Posterior cingulate gyrus (tissue), 11 donors: ENCODE measurements at regions not wholly inside any gene's neighbourhood (a gene's known extent, or its start where the extent isn't known, plus 50 kb on each side); places are given as distances from the start of the nearest gene placed in this dataset.
A peak's percentile ranks its signal among the peaks of the same experiment; 100 is the strongest.
"Not testable (repeated sequence)": the region's sequence is repeated elsewhere in the genome, so short reads cannot be mapped to it uniquely, and the experiment has no call there.

Experiments
- DNase-seq, 10 donors: peaks; one replicate each; pipeline versions ENCODE4 v3.0.0 to v3.0.0-alpha.2; 2020 to 2021; ENCODE audit warnings: mixed read lengths in 3 of 10
- intact Hi-C: fragments of 100-400 bp; cut with DNase I; formaldehyde crosslinking; loops from one replicate; pipeline ENCODE4 v1.15.1; 2023

DNA sequence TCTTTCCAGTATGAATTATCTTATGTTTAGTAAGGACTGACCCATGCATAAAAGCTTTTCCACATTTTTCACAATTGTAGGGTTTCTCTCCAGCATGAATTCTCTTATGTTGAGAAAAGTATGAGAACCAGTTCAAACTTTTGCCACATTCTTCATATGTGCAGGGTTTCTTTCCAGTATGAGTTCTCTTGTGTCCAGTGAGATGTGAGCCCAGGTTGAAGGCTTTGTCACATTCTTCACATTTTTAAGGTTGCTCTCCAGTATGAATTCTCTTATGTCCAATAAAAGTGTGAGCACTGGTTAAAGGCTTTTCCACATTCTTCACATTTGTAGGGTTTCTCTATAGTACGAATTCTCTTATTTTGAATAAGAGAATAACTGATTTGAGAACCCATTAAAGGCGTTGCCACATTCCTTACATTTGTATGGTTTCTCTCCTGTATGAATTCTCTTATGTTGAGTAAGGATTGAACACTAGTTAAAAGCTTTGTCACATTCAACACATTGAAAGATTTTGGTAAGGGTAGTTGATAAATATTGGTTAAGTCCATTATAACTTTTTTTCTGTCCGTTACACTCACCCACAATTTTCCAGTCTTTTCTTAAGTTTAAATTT, 911.0 kb upstream of the ZNF722 start:
- intact Hi-C loops: no loop called here
- no peak for DNase-seq

DNA sequence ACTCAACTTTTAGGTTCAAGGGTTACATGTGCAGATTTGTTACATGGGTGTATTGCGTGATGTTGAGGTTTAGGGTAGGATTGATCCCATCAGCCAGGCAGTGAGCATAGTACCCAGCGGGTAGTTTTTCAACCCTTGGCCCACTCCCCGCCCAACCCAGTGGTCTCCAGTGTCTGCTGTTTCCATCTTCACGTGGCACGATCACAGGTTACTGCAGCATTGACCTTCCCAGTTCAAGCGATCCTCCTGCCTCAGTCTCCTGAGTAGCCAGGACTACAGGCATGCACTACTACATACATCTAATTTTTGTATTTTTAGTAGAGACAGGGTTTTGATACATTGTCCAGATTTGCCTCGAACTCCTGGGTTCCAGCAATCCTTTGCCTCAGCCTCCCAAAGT, 905.7 kb upstream of the ZNF722 start:
- intact Hi-C loops: no loop called here
- no peak for DNase-seq

- no peak for DNase-seq
- intact Hi-C loops: no loop called here
These were observed 905.2 kb upstream of the ZNF722 start for GRCh38 chr7:63093481-63093880.

- DNase-seq: no peak
- intact Hi-C loops: no loop called here
These were observed 902.5 kb upstream of the ZNF722 start for GRCh38 chr7:63096141-63096540.

DNA sequence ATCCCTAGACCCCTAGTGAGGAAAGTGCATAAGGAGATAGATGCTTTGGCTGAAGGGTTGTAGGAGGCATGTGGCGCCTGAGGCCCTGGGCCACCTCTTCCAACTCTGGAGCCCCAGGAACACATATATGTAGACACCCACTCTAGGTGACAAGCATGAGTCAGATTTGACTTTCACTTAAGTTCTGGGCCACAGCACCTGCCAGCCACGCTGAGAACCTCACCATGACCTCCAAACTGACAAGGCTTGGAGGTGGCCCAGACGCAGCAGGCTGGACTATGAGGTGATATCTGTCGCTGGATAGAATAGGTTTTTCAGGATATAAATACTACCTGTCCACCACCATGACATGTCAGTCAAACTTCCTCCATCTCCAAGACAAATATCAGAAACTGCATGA, 894.0 kb upstream of the ZNF722 start:
- DNase-seq: no peak
- intact Hi-C loops: no loop called here

- DNase-seq: no peak
- intact Hi-C loops: no loop called here
These were observed 892.7 kb upstream of the ZNF722 start for GRCh38 chr7:63105978-63106377.

DNA sequence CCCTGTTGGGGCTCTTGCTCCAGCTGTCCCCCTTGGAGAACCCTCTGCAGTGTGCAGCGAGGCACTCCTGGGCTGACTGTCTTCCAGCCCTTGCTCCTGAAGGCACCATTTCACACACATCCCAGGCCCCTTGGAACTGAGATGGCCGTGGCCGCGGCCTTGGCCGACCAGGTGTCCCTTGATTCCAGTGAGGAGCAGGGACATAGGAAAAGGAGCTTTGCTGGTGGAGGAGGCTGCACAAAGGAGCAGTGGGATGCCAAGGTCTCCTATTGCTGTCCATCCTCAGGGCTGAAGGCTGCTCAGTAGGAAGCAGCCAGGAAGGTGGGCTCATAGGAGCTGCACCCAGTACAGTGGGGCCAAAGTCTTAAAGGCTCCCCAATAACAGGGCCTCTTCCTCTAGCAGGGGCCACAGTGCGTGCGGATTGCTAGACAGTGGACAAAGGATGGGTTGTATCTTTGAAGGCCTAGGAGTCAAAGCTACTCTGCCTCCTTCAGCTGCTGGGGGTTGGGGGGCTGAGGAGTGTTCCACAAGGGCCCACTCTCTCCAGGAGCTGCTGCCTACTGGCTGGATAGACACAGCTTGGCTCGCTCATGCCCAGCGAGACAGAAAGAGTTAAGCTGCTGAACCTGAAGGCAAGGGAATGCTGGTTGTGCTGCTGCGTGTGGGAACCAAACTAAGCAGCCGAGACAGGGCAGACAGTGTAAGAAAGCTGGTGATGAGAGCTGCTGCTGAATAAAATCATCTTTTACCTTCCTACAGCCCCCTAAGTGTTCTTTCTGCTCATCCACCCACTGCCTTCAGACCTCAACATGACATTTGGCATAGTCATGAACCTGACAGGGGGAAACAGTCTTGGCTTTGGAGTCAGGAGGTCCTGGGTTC, 891.9 kb upstream of the ZNF722 start:
- DNase-seq: no peak
- intact Hi-C loops: no loop called here

DNA sequence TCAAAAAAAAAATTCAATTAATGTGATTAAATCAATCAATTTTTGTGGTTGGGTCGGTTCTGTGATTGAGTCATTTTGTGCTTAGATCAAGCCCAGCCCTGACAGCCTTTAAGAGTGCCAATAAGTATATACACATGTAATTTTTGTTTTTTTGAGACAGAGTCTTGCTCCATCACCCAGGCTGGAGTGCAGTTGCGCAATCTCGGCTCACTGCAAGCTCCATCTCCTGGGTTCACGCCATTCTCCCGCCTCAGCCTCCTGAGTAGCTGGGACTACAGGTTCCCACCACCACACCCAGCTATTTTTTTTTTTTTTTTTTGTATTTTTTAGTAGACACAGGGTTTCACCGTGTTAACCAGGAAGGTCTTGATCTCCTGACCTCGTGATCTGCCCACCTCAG, 887.1 kb upstream of the ZNF722 start:
- intact Hi-C loops, DNase-seq: not testable (repeated sequence)

- intact Hi-C loops: no loop called here
- DNase-seq: peak in 1 of 10 donors; percentile 76
These were observed 885.6 kb upstream of the ZNF722 start for GRCh38 chr7:63112764-63113712.

- no peak for DNase-seq
- intact Hi-C loops: no loop called here
These were observed 884.9 kb upstream of the ZNF722 start for GRCh38 chr7:63113713-63114285.

DNA sequence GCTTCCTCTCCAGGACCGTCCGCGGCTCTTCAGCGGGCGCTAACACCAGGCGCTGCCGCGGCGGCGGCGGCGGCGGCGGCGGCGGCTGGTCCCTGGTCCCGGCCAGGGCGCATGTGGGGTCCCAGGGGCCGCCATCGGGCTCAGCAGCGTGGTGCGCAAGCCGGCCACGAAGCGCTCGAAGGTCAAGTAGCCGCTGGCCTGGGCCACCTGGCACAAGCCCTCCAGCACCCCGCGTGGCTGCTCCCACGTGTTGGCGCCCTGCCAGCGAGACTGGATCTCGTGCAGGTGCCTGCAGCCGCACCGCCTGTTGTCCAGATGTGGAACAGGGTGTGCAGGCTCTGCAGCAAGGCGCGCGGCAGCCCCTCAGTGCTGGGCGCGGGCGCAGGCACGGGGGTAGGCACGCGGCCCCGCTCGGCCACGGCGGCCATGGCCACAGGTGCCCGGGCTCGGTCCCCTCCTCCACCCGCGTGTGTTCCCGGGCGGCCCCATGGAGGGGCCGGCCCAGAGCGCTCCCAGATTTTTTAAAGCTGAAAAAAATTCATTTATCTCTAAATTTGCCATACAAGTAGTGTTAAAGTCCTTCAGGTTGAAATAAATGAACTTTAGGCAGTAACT, 884.2 kb upstream of the ZNF722 start:
- intact Hi-C loops: no loop called here
- DNase-seq: peak in 2 of 10 donors; percentile 74 to 83
